SK-MEL-5 (cell line): ENCODE measurements at regions not wholly inside any gene's neighbourhood (a gene's known extent, or its start where the extent isn't known, plus 50 kb on each side); places are given as distances from the start of the nearest gene placed in this dataset.
A peak's percentile ranks its signal among the peaks of the same experiment; 100 is the strongest.
"Not testable (repeated sequence)": the region's sequence is repeated elsewhere in the genome, so short reads cannot be mapped to it uniquely, and the experiment has no call there.

Source experiments
- DNase-seq: peaks from one replicate; pipeline ENCODE4 v3.0.0-alpha.2; 2016; ENCODE audit warnings: low read depth, low spot score
- in situ Hi-C: cut with HindIII; loops from 2 replicates; pipeline ENCODE4 v1.10.0; 2016; ENCODE audit warnings: low sequenced_read_pairs, high pct_unique_total_duplicates, low pct_unique_long_range_greater_than_20kb

- in situ Hi-C loops, DNase-seq: not testable (repeated sequence)
Measured at GRCh38 chr16:21525956-21526922, 73.1 kb upstream of the METTL9 start.

GRCh38 chr16:21526923-21527807 is 72.2 kb upstream of the METTL9 start:
- DNase-seq: no peak
- in situ Hi-C loops: no loop called here

- in situ Hi-C loops: not testable (repeated sequence)
Measured at GRCh38 chr16:21529060-21529658, 70.2 kb upstream of the METTL9 start.

GRCh38 chr16:21530729-21531383 is 68.5 kb upstream of the METTL9 start:
- DNase-seq, in situ Hi-C loops: not testable (repeated sequence)

More at GRCh38 chr16:21529060-21529658, 70.2 kb upstream of the METTL9 start:
- not testable (repeated sequence) for DNase-seq

- in situ Hi-C loops, DNase-seq: not testable (repeated sequence)
Measured at GRCh38 chr16:21532996-21533395, 66.4 kb upstream of the METTL9 start.

- in situ Hi-C loops, DNase-seq: not testable (repeated sequence)
Measured at GRCh38 chr16:21533474-21533873, 65.9 kb upstream of the METTL9 start.

- in situ Hi-C loops: not testable (repeated sequence)
- DNase-seq: peak; percentile 63
Measured at GRCh38 chr16:21534561-21534960, 64.8 kb upstream of the METTL9 start.

- DNase-seq, in situ Hi-C loops: not testable (repeated sequence)
Measured at GRCh38 chr16:21535201-21535600, 64.2 kb upstream of the METTL9 start.

GRCh38 chr16:21536740-21537139 is 62.6 kb upstream of the METTL9 start:
- in situ Hi-C loops, DNase-seq: not testable (repeated sequence)

GRCh38 chr16:21537598-21537997 is 61.8 kb upstream of the METTL9 start:
- in situ Hi-C loops, DNase-seq: not testable (repeated sequence)

- DNase-seq, in situ Hi-C loops: not testable (repeated sequence)
Measured at GRCh38 chr16:21539107-21539618, 60.2 kb upstream of the METTL9 start.

GRCh38 chr16:21540770-21541433 is 58.5 kb upstream of the METTL9 start:
- DNase-seq, in situ Hi-C loops: not testable (repeated sequence)

GRCh38 chr16:21541611-21542051 is 57.7 kb upstream of the METTL9 start:
- in situ Hi-C loops, DNase-seq: not testable (repeated sequence)

- DNase-seq, in situ Hi-C loops: not testable (repeated sequence)
Measured at GRCh38 chr16:21542075-21542474, 57.3 kb upstream of the METTL9 start.

GRCh38 chr16:21542491-21543124 is 56.8 kb upstream of the METTL9 start:
- in situ Hi-C loops: not testable (repeated sequence)

More at GRCh38 chr16:21542491-21543124, 56.8 kb upstream of the METTL9 start:
- DNase-seq: not testable (repeated sequence)
